Adrenal gland (tissue), 9 donors: ENCODE measurements at regions not wholly inside any gene's neighbourhood (a gene's known extent, or its start where the extent isn't known, plus 50 kb on each side); places are given as distances from the start of the nearest gene placed in this dataset.

ENCODE experiments used
- DNase-seq, 7 donors: peaks; one replicate each; pipeline ENCODE4 v3.0.0-alpha.2; 2019 to 2020
- H3K27ac ChIP-seq, 5 donors: fragments of 200-600 bp; sonication (generic) in 4 of 5; 1 replicate in 3 of 5; 2 replicates in 2 of 5; pipeline versions ENCODE4 v1.5.1 to v1.8.0; 2016 to 2020; ENCODE audit warnings: mild to moderate bottlenecking in 1 of 5
- H3K27me3 ChIP-seq: fragments of 200-600 bp; 2 replicates; pipeline ENCODE4 v1.8.0; 2021
- H3K36me3 ChIP-seq, 2 donors: fragments of 200-600 bp; replicated peaks in 1 of 2; 1 replicate in 1 of 2; 2 replicates in 1 of 2; pipeline versions ENCODE4 v1.5.1 to v1.8.0; 2018 to 2022
- H3K4me1 ChIP-seq, 2 donors: fragments of 200-600 bp; replicated peaks in 1 of 2; 1 replicate in 1 of 2; 2 replicates in 1 of 2; pipeline versions ENCODE4 v1.5.1 to v1.8.0; 2018 to 2021
- H3K4me3 ChIP-seq, 4 donors: fragments of 200-600 bp; sonication (generic) in 3 of 4; one replicate each; pipeline ENCODE4 v1.5.1; 2016 to 2018
- H3K9me3 ChIP-seq, 3 donors: fragments of 200-600 bp; sonication (generic) in 1 of 3; replicated peaks in 1 of 3; 1 replicate in 2 of 3; 2 replicates in 1 of 3; pipeline versions ENCODE4 v1.5.1 to v1.8.0; 2016 to 2021
- CTCF ChIP-seq, 6 experiments: fragments of 450-650 bp in 4 of 6; fragments of 200-600 bp in 2 of 6; sonication (generic) in 1 of 6; IDR thresholded peaks; 1 replicate in 5 of 6; 2 replicates in 1 of 6; pipeline versions ENCODE4 v1.5.1 to v1.8.0; 2016 to 2021; ENCODE audit warnings: antibody characterized with exemption in 6 of 6, mild to moderate bottlenecking in 2 of 6, moderate library complexity in 1 of 6
- POLR2A ChIP-seq, 2 donors: fragments of 450-650 bp; IDR thresholded peaks; one replicate each; pipeline ENCODE4 v1.6.1; 2017; ENCODE audit warnings: antibody characterized with exemption in 2 of 2, mild to moderate bottlenecking in 2 of 2, moderate library complexity in 1 of 2
- WGBS, 4 donors: extraction: QIAGEN DNeasy Blood & Tissue Kit in 2 of 4; methylation state at CpG; one replicate each; pipeline versions ENCODE4 v1.1.5 to v1.1.7; 2013 to 2017; 5-methylcytosine and 5-hydroxymethylcytosine counted together
- intact Hi-C, 2 donors: fragments of 100-400 bp; cut with DNase I; formaldehyde crosslinking; loops; one replicate each; pipeline versions ENCODE4 v1.14.1 to v1.15.0; 2022 to 2023
- donor health status: healthy with polysubstance abuse.
- donor health status: Bipolar disorder and iron deficiency.
- donor health status: DM: yes; HTN: yes; CAD: no.
- donor health status: DM: no; HTN: no; CAD: no.
- donor health status: DM: no; HTN: no; CAD: no.

GRCh38 chr4:10316851-10317250, 140.4 kb downstream of the ZNF518B start:
- Histone ChIP-seq H3K36me3 (no peaks in the 10 kb centered on the region), H3K4me3 (no peak overlapping the region), H3K27me3 (no peaks in the 10 kb centered on the region), H3K9me3 (no peaks in the 10 kb centered on the region), H3K4me1 (no peaks in the 10 kb centered on the region), H3K27ac (no peak overlapping the region)
- intact Hi-C loops, result no loop called here
- no peak for DNase-seq
- no peak for TF ChIP-seq POLR2A (IDR thresholded peaks at IDR 0.05)
- TF ChIP-seq CTCF (IDR thresholded peaks at IDR 0.05), result no peak
- 52 to 80% (median 65%) methylated on average over 2 to 3 of the region's 3 CpGs for WGBS, 4 donors

DNA sequence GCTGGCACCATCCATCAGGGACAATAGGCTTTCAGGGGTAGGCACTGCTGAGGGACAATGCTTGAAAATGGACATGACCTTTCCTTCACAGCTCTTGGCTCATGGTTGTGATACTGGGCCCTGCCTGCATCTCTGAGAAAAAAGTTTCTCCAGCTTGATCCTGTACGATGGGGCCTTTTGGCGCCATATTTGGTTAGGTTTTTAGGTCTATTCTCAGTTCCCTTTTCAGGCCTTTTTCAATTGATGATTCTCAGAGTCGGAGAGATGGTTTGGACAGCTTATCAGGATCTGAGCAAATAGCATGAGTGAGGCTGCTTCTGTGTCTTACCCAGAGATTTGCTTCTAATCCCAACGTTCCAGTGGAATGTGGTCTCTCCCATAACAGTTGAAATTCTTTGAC, 141.6 kb downstream of the ZNF518B start:
- Histone ChIP-seq H3K27me3 (no peaks in the 10 kb centered on the region), H3K4me3 (no peak overlapping the region), H3K36me3 (no peaks in the 10 kb centered on the region), H3K4me1 (no peaks in the 10 kb centered on the region), H3K27ac (no peak overlapping the region), H3K9me3 (no peaks in the 10 kb centered on the region)
- WGBS, 4 donors, result 65 to 89% (median 67%) methylated on average over 4 of the region's 4 CpGs
- no peak for DNase-seq
- no peak for TF ChIP-seq POLR2A (IDR thresholded peaks at IDR 0.05)
- no peak for TF ChIP-seq CTCF (IDR thresholded peaks at IDR 0.05)
- intact Hi-C loops, result no loop called here

DNA sequence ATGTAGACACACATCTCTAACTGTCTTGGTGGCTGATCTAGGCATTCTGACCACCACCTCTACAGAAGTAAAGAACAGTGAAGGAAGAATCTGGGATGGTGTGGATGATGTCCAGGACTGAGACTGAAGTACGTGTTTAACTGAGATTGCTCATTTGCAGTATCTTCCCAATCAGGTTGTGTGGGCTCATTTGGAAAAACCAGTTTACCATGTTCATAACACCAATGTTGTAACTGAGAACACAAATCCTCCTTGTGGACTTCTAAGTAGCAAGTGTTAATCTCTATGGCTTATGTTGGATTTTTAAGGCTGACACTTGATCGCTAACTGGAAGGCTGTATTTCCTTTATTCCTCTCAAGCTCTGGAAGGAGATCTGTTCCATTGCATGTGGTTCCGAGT, 144.7 kb downstream of the ZNF518B start:
- Histone ChIP-seq H3K36me3 (no peaks in the 10 kb centered on the region), H3K27ac (no peak overlapping the region), H3K9me3 (no peaks in the 10 kb centered on the region), H3K4me1 (no peaks in the 10 kb centered on the region), H3K4me3 (no peak overlapping the region), H3K27me3 (no peaks in the 10 kb centered on the region)
- 80 to 87% (median 86%) methylated on average over 3 of the region's 3 CpGs for WGBS, 4 donors
- DNase-seq, result no peak
- TF ChIP-seq CTCF (IDR thresholded peaks at IDR 0.05) (no peak), POLR2A (IDR thresholded peaks at IDR 0.05) (no peak)
- intact Hi-C loops, result no loop called here

DNA sequence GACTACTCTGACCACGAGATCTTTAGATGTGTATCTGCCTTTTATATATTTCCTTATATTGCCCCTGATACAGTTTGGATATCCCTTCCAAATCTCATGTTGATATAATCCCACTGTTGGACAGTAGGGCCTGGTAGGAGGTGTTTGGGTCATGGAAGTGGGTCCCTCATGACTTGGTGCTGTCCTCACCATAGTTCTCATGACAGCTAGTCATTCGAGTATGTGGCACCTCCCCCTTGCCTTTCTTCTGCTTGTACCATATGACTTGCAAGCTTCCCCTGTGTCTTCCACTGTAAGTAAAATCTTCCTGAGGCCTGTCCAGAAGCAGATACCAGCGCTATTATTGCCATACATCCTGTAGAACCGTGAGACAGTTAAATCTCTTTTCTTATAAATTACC, 145.3 kb downstream of the ZNF518B start:
- H3K4me3 ChIP-seq, result no peak overlapping the region
- no peaks in the 10 kb centered on the region for H3K9me3 ChIP-seq
- H3K27me3 ChIP-seq, result no peaks in the 10 kb centered on the region
- DNase-seq, result no peak
- 68 to 79% (median 70%) methylated on average over 4 of the region's 4 CpGs for WGBS, 4 donors
- intact Hi-C loops, result no loop called here
- H3K27ac ChIP-seq, result no peak overlapping the region
- TF ChIP-seq CTCF (IDR thresholded peaks at IDR 0.05), result no peak
- no peaks in the 10 kb centered on the region for H3K4me1 ChIP-seq
- H3K36me3 ChIP-seq, result no peaks in the 10 kb centered on the region
